DOHH2 (cell line): ENCODE measurements at regions not wholly inside any gene's neighbourhood (a gene's known extent, or its start where the extent isn't known, plus 50 kb on each side); places are given as distances from the start of the nearest gene placed in this dataset.

Experiments used
- H3F3A ChIP-seq: fragments of 200-600 bp; sonication (generic), shearing (Covaris generic); 2 replicates; pipeline ENCODE4 v1.6.0; 2016; ENCODE audit warnings: antibody characterized with exemption, mild to moderate bottlenecking; ENCODE audit not compliant: control insufficient read depth, insufficient read depth
- H3K27ac ChIP-seq: fragments of 200-600 bp; sonication (generic); 2 replicates; pipeline ENCODE4 v1.5.1; 2014; ENCODE audit warnings: low read depth, mild to moderate bottlenecking, low read length, moderate library complexity
- H3K27me3 ChIP-seq: fragments of 200-600 bp; sonication (generic); 2 replicates; pipeline ENCODE4 v1.6.1; 2014; ENCODE audit warnings: mild to moderate bottlenecking, low read length, mixed read lengths; ENCODE audit not compliant: control insufficient read depth
- H3K36me3 ChIP-seq: fragments of 200-600 bp; sonication (generic); 2 replicates; pipeline ENCODE4 v1.6.1; 2014; ENCODE audit warnings: mild to moderate bottlenecking, low read length, moderate library complexity, mixed read lengths; ENCODE audit not compliant: control insufficient read depth
- H3K4me1 ChIP-seq: fragments of 200-600 bp; sonication (generic); 2 replicates; pipeline ENCODE4 v1.6.1; 2014; ENCODE audit warnings: mild to moderate bottlenecking, low read length, mixed read lengths; ENCODE audit not compliant: control insufficient read depth
- H3K4me2 ChIP-seq: fragments of 200-600 bp; sonication (generic); 2 replicates; pipeline ENCODE4 v1.6.0; 2014; ENCODE audit warnings: mild to moderate bottlenecking, low read length, moderate library complexity
- H3K4me3 ChIP-seq: fragments of 200-600 bp; sonication (generic); 2 replicates; pipeline ENCODE4 v1.5.1; 2014; ENCODE audit warnings: mild to moderate bottlenecking, low read length, mixed read lengths
- H3K79me2 ChIP-seq: fragments of 200-600 bp; sonication (generic); 2 replicates; pipeline ENCODE4 v1.6.1; 2014; ENCODE audit warnings: mild to moderate bottlenecking, low read length, mixed read lengths; ENCODE audit not compliant: control insufficient read depth
- H3K9me2 ChIP-seq: fragments of 200-600 bp; sonication (generic); replicated peaks from 2 replicates; pipeline ENCODE4 v1.6.1; 2014; ENCODE audit warnings: mild to moderate bottlenecking, low read length, mixed read lengths; ENCODE audit not compliant: control insufficient read depth
- H3K9me3 ChIP-seq: fragments of 200-600 bp; sonication (generic); 2 replicates; pipeline ENCODE4 v1.6.1; 2014; ENCODE audit warnings: antibody characterized with exemption, low read length, mixed read lengths; ENCODE audit not compliant: control insufficient read depth, insufficient read depth
- H4K20me1 ChIP-seq: fragments of 200-600 bp; sonication (generic); 2 replicates; pipeline ENCODE4 v1.6.0; 2014; ENCODE audit warnings: low read depth, mild to moderate bottlenecking, antibody characterized with exemption, low read length, moderate library complexity; ENCODE audit not compliant: control insufficient read depth, insufficient read depth
- EZH2phosphoT487 ChIP-seq: fragments of 200-600 bp; sonication (generic); IDR thresholded peaks from 2 replicates; pipeline ENCODE4 v1.6.1; 2017; ENCODE audit warnings: borderline replicate concordance, mild to moderate bottlenecking, antibody characterized with exemption, low read length, moderate library complexity, mixed read lengths
- TF ChIP-seq, protein P1 (sequence below): fragments of 200-600 bp; sonication (generic); IDR thresholded peaks from one replicate; pipeline ENCODE4 v1.5.1; 2014; ENCODE audit warnings: antibody characterized with exemption, mild to moderate bottlenecking, low read depth, low read length; ENCODE audit not compliant: poor library complexity, severe bottlenecking

- H3K9me3 ChIP-seq: no peaks in the 10 kb centered on the region
- no peaks in the 10 kb centered on the region for H4K20me1 ChIP-seq
- H3K27ac ChIP-seq: no peak overlapping the region
- no peak for TF ChIP-seq EZH2phosphoT487
- H3K4me3 ChIP-seq: no peak overlapping the region
- no peak overlapping the region for H3K4me2 ChIP-seq
- H3K9me2 ChIP-seq: no peaks in the 10 kb centered on the region
- H3K4me1 ChIP-seq: peaks cover 81% of the 10 kb centered on the region
- peaks cover 96% of the 10 kb centered on the region for H3K79me2 ChIP-seq
- no peaks in the 10 kb centered on the region for H3K27me3 ChIP-seq
- no peaks in the 10 kb centered on the region for H3K36me3 ChIP-seq
- no peaks in the 10 kb centered on the region for H3F3A ChIP-seq
Measured at GRCh38 chr5:124668353-124669299, 77.8 kb downstream of the ZNF608 start.

DNA sequence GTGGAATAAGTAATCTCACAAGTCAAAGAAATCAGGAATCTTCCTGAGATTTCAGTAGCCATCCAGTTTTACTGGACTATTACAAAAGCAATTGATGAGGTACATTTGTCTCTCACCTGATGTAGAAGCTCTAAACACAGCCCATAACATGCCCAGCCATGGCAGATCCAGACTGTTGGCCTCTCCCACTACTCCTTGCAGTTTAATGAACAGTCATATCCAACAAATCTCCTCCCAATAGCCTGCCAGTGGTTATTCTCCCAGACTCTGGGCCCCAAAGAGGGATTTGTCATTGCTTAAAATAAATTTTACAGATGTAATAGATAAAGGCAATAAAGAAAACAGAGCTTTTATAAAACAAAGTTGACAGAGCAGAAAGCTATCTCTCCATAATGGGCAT is 80.8 kb downstream of the ZNF608 start:
- 0 out of 2 replicates have a peak, but pooled peaks cover 3% of the 10 kb centered on the region for H3F3A ChIP-seq
- no peak overlapping the region for H3K4me3 ChIP-seq
- no peaks in the 10 kb centered on the region; the same call in 1 of the 2 replicates for H3K36me3 ChIP-seq
- H3K4me1 ChIP-seq: peaks cover 86% of the 10 kb centered on the region
- no peaks in the 10 kb centered on the region for H3K9me2 ChIP-seq
- H3K27ac ChIP-seq: no peak overlapping the region
- H3K9me3 ChIP-seq: no peaks in the 10 kb centered on the region
- peaks cover 97% of the 10 kb centered on the region for H3K79me2 ChIP-seq
- no peak for TF ChIP-seq EZH2phosphoT487
- TF ChIP-seq, protein P1, sequence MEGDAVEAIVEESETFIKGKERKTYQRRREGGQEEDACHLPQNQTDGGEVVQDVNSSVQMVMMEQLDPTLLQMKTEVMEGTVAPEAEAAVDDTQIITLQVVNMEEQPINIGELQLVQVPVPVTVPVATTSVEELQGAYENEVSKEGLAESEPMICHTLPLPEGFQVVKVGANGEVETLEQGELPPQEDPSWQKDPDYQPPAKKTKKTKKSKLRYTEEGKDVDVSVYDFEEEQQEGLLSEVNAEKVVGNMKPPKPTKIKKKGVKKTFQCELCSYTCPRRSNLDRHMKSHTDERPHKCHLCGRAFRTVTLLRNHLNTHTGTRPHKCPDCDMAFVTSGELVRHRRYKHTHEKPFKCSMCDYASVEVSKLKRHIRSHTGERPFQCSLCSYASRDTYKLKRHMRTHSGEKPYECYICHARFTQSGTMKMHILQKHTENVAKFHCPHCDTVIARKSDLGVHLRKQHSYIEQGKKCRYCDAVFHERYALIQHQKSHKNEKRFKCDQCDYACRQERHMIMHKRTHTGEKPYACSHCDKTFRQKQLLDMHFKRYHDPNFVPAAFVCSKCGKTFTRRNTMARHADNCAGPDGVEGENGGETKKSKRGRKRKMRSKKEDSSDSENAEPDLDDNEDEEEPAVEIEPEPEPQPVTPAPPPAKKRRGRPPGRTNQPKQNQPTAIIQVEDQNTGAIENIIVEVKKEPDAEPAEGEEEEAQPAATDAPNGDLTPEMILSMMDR: no peak
- no peaks in the 10 kb centered on the region for H3K27me3 ChIP-seq
- no peaks in the 10 kb centered on the region for H4K20me1 ChIP-seq
- no peak overlapping the region for H3K4me2 ChIP-seq

- H4K20me1 ChIP-seq: no peaks in the 10 kb centered on the region
- H3F3A ChIP-seq: peaks cover 8% of the 10 kb centered on the region; the same call in 1 of the 2 replicates
- TF ChIP-seq EZH2phosphoT487: no peak
- TF ChIP-seq, protein P1: no peak
- no peak overlapping the region for H3K27ac ChIP-seq
- peaks cover 87% of the 10 kb centered on the region for H3K4me1 ChIP-seq
- no peak overlapping the region for H3K4me3 ChIP-seq
- H3K4me2 ChIP-seq: no peak overlapping the region
- H3K79me2 ChIP-seq: peaks cover 97% of the 10 kb centered on the region
- H3K36me3 ChIP-seq: no peaks in the 10 kb centered on the region; the same call in 1 of the 2 replicates
- H3K27me3 ChIP-seq: no peaks in the 10 kb centered on the region
- no peaks in the 10 kb centered on the region for H3K9me3 ChIP-seq
- H3K9me2 ChIP-seq: no peaks in the 10 kb centered on the region
Measured at GRCh38 chr5:124665035-124665434, 81.4 kb downstream of the ZNF608 start.

- H3K9me2 ChIP-seq: no peaks in the 10 kb centered on the region
- H3K4me3 ChIP-seq: no peak overlapping the region
- TF ChIP-seq, protein P1: no peak
- TF ChIP-seq EZH2phosphoT487: no peak
- H4K20me1 ChIP-seq: no peaks in the 10 kb centered on the region
- H3K27ac ChIP-seq: no peak overlapping the region
- H3K36me3 ChIP-seq: no peaks in the 10 kb centered on the region; the same call in 1 of the 2 replicates
- no peaks in the 10 kb centered on the region for H3K27me3 ChIP-seq
- peaks cover 97% of the 10 kb centered on the region for H3K79me2 ChIP-seq
- peaks cover 88% of the 10 kb centered on the region for H3K4me1 ChIP-seq
- peak overlapping the region; percentile 8; the same call in 1 of the 2 replicates for H3K4me2 ChIP-seq
- H3F3A ChIP-seq: peaks cover 16% of the 10 kb centered on the region
- H3K9me3 ChIP-seq: no peaks in the 10 kb centered on the region
Measured at GRCh38 chr5:124664287-124664686, 82.2 kb downstream of the ZNF608 start.
